Heart left ventricle (tissue), 16 donors: ENCODE measurements at regions not wholly inside any gene's neighbourhood (a gene's known extent, or its start where the extent isn't known, plus 50 kb on each side); places are given as distances from the start of the nearest gene placed in this dataset.

Source experiments
- ATAC-seq, 4 donors: fragments of 200-7000 bp; cut with Tn5 transposase; one replicate each; pipeline ENCODE4 v1.9.1; 2020 to 2022; ENCODE audit warnings: moderate library complexity in 4 of 4, mild to moderate bottlenecking in 3 of 4, moderate number of reproducible peaks in 1 of 4
- DNase-seq, 5 donors: peaks; one replicate each; pipeline ENCODE4 v3.0.0-alpha.2; 2020
- H3K27ac ChIP-seq, 12 donors: fragments of 200-600 bp; sonication (generic) in 4 of 12; one replicate each; pipeline versions ENCODE4 v1.5.0 to v1.8.0; 2016 to 2022; ENCODE audit warnings: mild to moderate bottlenecking in 2 of 12
- H3K27me3 ChIP-seq, 9 donors: fragments of 200-600 bp; sonication (generic) in 2 of 9; one replicate each; pipeline versions ENCODE4 v1.5.1 to v1.8.0; 2016 to 2022; ENCODE audit warnings: mild to moderate bottlenecking in 3 of 9
- H3K36me3 ChIP-seq, 9 donors: fragments of 200-600 bp; sonication (generic) in 2 of 9; one replicate each; pipeline versions ENCODE4 v1.5.0 to v1.8.0; 2018 to 2022; ENCODE audit warnings: mild to moderate bottlenecking in 2 of 9
- H3K4me1 ChIP-seq, 12 donors: fragments of 200-600 bp; sonication (generic) in 4 of 12; one replicate each; pipeline versions ENCODE4 v1.5.0 to v1.8.0; 2016 to 2022; ENCODE audit warnings: mild to moderate bottlenecking in 3 of 12
- H3K4me3 ChIP-seq, 12 donors: fragments of 200-600 bp; sonication (generic) in 4 of 12; one replicate each; pipeline versions ENCODE4 v1.5.0 to v1.8.0; 2017 to 2022; ENCODE audit warnings: mild to moderate bottlenecking in 9 of 12, moderate library complexity in 4 of 12
- H3K9me3 ChIP-seq, 12 donors: fragments of 200-600 bp; sonication (generic) in 4 of 12; one replicate each; pipeline versions ENCODE4 v1.5.0 to v1.8.0; 2016 to 2022; ENCODE audit warnings: mild to moderate bottlenecking in 1 of 12
- POLR2A ChIP-seq, 2 donors: fragments of 450-650 bp; IDR thresholded peaks; one replicate each; pipeline ENCODE4 v1.6.1; 2017; ENCODE audit warnings: antibody characterized with exemption in 2 of 2, mild to moderate bottlenecking in 2 of 2, moderate library complexity in 2 of 2
- WGBS, 4 donors: extraction: QIAGEN DNeasy Blood & Tissue Kit in 2 of 4; methylation state at CpG; one replicate each; pipeline versions ENCODE4 v1.1.5 to v1.1.7; 2013 to 2018; 5-methylcytosine and 5-hydroxymethylcytosine counted together
- intact Hi-C, 10 donors: fragments of 100-400 bp; cut with DNase I; formaldehyde crosslinking; loops; one replicate each; pipeline versions ENCODE4 v1.11.1 to v1.14.2; 2022
- TF ChIP-seq, protein P1 (sequence below), 12 donors: fragments of 200-600 bp; sonication (generic) in 4 of 12; IDR thresholded peaks; one replicate each; pipeline versions ENCODE4 v1.5.0 to v1.8.0; 2018 to 2022; ENCODE audit warnings: antibody characterized with exemption in 12 of 12, mild to moderate bottlenecking in 5 of 12
- donor health status: ischemic (EF 13 %, LVEDD 7.1; RV severe dilation, severe dysfunction).
- donor health status: healthy with polysubstance abuse.
- donor health status: DM: no; HTN: yes; CAD: no.
- donor health status: DM: no; HTN: no; CAD: no.
- donor health status: ischemic (EF 25% LVEDD 6.9; RV normal size, moderate dysfunction).
- donor health status: ischemic (EF 25% LVEDD 5.7; RV mildly dilated, moderate dysfunction).
- donor health status: healthy.
- donor health status: DM: yes; HTN: yes; CAD: no.
- donor health status: ischemic (EF 35%, LVEDD 5.7; RV mildly dilated, moderate dysfunction).
- donor health status: nonischemic (EF 11% LVEDD 7.7; RV severe dilation, severe dysfunction).
- donor health status: DM: yes; HTN: yes; CAD: no.
- donor health status: PGD.
- donor health status: ischemic (EF 29% LVEDD 5.4; RV normal size, mild dysfunction).
- donor health status: nonischemic (EF 23%, LVEDD 6.1; RV moderate dilation, normal function).

DNA sequence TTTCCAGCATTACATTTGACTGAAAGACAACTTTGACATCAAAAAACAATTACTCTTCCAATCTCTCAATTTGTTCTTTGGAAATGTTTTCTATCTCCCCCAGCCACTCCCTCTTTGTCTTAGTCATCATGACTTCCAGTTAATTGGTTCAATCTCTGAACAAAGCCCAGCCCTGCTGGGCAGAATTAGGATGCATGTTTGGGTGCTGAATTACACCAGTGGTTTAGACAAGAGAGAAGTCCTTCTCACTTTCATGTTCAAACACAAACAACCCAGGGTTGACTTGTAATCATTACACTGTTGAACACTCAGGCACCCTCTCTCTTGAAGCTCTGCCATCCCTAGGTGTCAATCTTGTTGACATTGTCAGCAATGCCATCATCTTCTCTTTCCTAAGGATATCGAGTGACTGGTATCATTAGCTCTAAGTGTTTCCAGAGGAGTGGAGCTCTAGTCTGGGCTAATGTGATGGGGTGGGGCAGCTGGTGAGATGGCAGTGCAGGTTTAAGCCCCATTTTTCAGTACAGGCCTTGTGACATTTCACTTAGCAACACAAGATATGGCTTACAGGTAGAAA, 90.8 kb upstream of the MEIS1 start:
- DNase-seq (no peak), ATAC-seq (no peak)
- intact Hi-C loops = no loop called here
- TF ChIP-seq, protein P1, sequence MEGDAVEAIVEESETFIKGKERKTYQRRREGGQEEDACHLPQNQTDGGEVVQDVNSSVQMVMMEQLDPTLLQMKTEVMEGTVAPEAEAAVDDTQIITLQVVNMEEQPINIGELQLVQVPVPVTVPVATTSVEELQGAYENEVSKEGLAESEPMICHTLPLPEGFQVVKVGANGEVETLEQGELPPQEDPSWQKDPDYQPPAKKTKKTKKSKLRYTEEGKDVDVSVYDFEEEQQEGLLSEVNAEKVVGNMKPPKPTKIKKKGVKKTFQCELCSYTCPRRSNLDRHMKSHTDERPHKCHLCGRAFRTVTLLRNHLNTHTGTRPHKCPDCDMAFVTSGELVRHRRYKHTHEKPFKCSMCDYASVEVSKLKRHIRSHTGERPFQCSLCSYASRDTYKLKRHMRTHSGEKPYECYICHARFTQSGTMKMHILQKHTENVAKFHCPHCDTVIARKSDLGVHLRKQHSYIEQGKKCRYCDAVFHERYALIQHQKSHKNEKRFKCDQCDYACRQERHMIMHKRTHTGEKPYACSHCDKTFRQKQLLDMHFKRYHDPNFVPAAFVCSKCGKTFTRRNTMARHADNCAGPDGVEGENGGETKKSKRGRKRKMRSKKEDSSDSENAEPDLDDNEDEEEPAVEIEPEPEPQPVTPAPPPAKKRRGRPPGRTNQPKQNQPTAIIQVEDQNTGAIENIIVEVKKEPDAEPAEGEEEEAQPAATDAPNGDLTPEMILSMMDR (IDR thresholded peaks at IDR 0.05) = no peak
- no peak for TF ChIP-seq POLR2A (IDR thresholded peaks at IDR 0.05)
- Histone ChIP-seq H3K9me3 (peaks cover 0 to 5% (median 0%) of the 10 kb centered on the region in 12 donors), H3K36me3 (no peaks in the 10 kb centered on the region), H3K4me1 (no peaks in the 10 kb centered on the region), H3K4me3 (no peak overlapping the region), H3K27ac (no peak overlapping the region), H3K27me3 (no peaks in the 10 kb centered on the region)
- 73 to 90% (median 86%) methylated on average over 1 of the region's 1 CpG for WGBS, 4 donors

DNA sequence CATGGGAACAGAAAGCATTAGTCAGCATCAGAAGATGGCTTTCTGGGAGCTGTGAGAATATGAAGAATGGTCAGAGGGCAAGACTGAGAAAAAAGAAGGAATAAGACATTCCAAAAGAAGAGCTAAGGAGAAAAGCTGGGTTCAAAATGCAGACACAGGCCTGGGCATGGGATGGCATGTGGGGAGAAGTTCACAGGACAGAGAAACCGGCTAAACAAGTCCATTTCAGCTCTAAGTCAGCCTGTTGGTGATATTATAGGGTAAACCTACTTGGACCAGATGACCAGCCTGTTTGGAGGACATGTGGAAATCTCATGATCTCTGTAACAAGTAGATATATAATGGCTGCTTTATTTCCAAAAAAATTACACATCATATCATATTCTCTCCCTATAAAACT, 91.7 kb upstream of the MEIS1 start:
- ATAC-seq = no peak
- Histone ChIP-seq H3K9me3 (peaks cover 0 to 5% (median 0%) of the 10 kb centered on the region in 12 donors), H3K27me3 (no peaks in the 10 kb centered on the region), H3K4me3 (no peak overlapping the region), H3K4me1 (no peaks in the 10 kb centered on the region), H3K36me3 (no peaks in the 10 kb centered on the region), H3K27ac (no peak overlapping the region)
- intact Hi-C loops = no loop called here
- DNase-seq = no peak
- TF ChIP-seq, protein P1 (IDR thresholded peaks at IDR 0.05) = no peak
- TF ChIP-seq POLR2A (IDR thresholded peaks at IDR 0.05) = no peak
- WGBS, 4 donors = 54 to 68% (median 64%) methylated on average over 1 of the region's 1 CpG

DNA sequence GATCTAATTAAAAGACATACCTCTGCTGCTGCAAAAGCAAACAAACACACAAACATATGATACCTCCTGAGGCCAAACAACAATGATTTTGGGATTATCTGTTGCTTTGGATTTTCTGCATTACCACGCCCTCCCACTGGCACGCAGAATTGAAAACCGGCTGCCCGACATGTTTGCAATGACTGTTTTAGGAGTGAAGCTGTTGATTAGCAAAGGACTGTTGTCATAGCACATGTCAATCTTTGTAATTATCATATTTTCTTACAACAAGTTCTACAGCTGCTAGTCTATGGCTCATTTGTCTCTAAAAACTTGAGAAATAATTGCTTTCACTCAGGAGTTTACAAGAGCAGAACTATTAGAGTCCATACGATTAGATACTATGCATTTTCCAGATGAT, 94.4 kb upstream of the MEIS1 start:
- no peak for ATAC-seq
- intact Hi-C loops = no loop called here
- no peak overlapping the region for H3K4me3 ChIP-seq

DNA sequence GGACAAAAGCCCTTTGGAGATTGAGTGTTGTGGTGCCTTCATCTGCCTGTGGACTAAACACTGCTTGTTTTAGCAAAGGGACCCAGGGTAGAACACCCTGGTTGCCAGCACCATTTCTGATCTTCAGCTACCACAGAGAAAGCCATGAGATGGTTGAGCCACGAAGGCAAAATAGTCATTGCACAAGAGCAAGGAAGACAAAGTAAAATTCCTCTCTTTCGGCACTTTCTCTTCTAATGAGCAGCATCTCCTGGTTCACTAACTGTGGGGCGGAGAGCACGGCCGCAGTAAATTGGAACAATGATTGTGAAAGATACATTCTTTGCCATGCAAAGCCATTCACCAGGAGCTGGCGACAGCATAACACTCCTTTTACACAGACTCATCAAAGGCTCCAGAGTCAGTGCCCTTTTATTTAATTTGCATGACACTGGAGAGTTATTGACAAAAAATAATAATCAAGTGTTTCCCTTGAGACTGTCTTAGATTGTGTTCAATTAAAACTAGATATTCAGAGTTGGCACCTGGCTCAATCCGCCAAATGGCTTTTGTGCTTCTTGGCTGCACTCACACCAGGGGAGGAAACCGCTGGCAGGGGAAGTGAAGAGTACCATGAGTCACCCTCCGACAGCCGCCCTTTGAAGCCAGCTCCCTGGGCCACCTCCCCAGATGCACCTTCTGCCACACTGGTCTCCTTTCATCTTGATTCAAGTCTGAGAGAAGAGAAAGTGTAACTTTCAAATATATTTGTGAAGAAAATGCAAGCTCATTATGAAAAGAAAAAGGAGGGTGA, 100.5 kb upstream of the MEIS1 start:
- ATAC-seq = no peak
- Histone ChIP-seq H3K36me3 (no peaks in the 10 kb centered on the region), H3K27ac (no peak overlapping the region), H3K27me3 (peaks cover 0 to 8% (median 0%) of the 10 kb centered on the region in 9 donors), H3K4me3 (no peak overlapping the region), H3K9me3 (no peaks in the 10 kb centered on the region), H3K4me1 (no peaks in the 10 kb centered on the region)
- TF ChIP-seq POLR2A (IDR thresholded peaks at IDR 0.05) = no peak
- TF ChIP-seq, protein P1 (IDR thresholded peaks at IDR 0.05) = no peak
- DNase-seq = no peak
- intact Hi-C loops = no loop called here
- WGBS, 4 donors = 69 to 75% (median 72%) methylated on average over 10 of the region's 10 CpGs

More for the DNA sequence above, 94.4 kb upstream of the MEIS1 start:
- no peaks in the 10 kb centered on the region for H3K36me3 ChIP-seq
- TF ChIP-seq, protein P1 (IDR thresholded peaks at IDR 0.05) = no peak
- H3K27me3 ChIP-seq = no peaks in the 10 kb centered on the region
- H3K4me1 ChIP-seq = no peaks in the 10 kb centered on the region
- DNase-seq = no peak
- 67 to 76% (median 74%) methylated on average over 5 of the region's 5 CpGs for WGBS, 4 donors
- H3K27ac ChIP-seq = no peak overlapping the region
- H3K9me3 ChIP-seq = peaks cover 0 to 5% (median 0%) of the 10 kb centered on the region in 12 donors
